ENCODE measurements at regions not wholly inside any gene's neighbourhood (a gene's known extent, or its start where the extent isn't known, plus 50 kb on each side); places are given as distances from the start of the nearest gene placed in this dataset.

DNA sequence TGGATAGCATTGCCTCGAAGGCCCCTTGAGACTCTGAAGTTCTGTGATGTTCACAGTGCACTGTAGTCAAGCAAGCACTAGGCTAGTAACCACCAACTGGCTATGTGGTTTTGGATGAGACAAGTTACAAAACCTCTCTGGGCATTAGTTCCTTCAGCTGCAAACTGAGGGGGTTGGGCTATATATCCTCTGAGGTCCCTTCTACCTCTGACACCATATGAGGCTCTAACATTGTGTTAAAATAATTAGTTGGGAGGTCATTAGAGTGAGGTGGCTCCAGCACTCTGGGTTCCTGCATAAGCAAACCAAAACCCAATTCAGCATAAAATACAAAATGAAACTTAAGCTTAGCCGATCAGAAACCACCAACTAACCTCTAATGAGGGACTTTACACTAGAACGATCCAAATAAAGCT lies 209.5 kb upstream of the LRRN1 start:
- no peaks in the 10 kb centered on the region for H3K36me3 ChIP-seq (ENCODE audit: control insufficient read depth, insufficient read depth, low read length)
- no peaks in the 10 kb centered on the region for H3K9me3 ChIP-seq (replicated peaks; ENCODE audit: control insufficient read depth, insufficient read depth, low read depth, low read length)
- intact Hi-C loops (cut with micrococcal nuclease) = no loop called here
- WGBS (ENCODE audit: insufficient coverage, low coverage, missing lambda C conversion rate) = 0% methylated on average over 3 of the region's 3 CpGs
- H3K4me2 ChIP-seq (ENCODE audit: insufficient read depth, low read length) = no peak overlapping the region
- ChIA-PET POLR2A (no interaction called here), CTCF (ENCODE audit: low intra/inter-chr PET ratio) (no interaction called here)
- FAIRE-seq = no peak
- no peak overlapping the region for H3K9ac ChIP-seq (ENCODE audit: insufficient read depth in 1 of 2, low read depth in 2 of 2, low read length in 2 of 2)
- H3K27ac ChIP-seq (ENCODE audit: extremely low read depth, low read depth, low read length) = no peak overlapping the region
- no peaks in the 10 kb centered on the region for H3K4me1 ChIP-seq (replicated peaks in 1 of 2; ENCODE audit: control insufficient read depth in 2 of 2, insufficient read depth in 2 of 2, low read length in 2 of 2)
- no peaks in the 10 kb centered on the region for H4K20me1 ChIP-seq (replicated peaks; ENCODE audit: control insufficient read depth, insufficient read depth, low read length)
- H3K79me2 ChIP-seq (ENCODE audit: control insufficient read depth, insufficient read depth, low read length) = no peaks in the 10 kb centered on the region
- ATAC-seq = no peak
- H3K9me1 ChIP-seq (ENCODE audit: control insufficient read depth, insufficient read depth, low read length) = no peaks in the 10 kb centered on the region
- no TSS peak for BruUV-seq (replicated peaks)
- in situ Hi-C loops (cut with MboI) = no loop called here
- DNase-seq (ENCODE audit: extremely low read depth in 1 of 4, low spot score in 3 of 4) = no peak
- TF ChIP-seq FOXK1 (CRISPR knock-in tag; IDR thresholded peaks at IDR 0.05; ENCODE audit: borderline replicate concordance) (no peak), ZNF444 (CRISPR knock-in tag; IDR thresholded peaks at IDR 0.05) (no peak), ARID2 (IDR thresholded peaks at IDR 0.05) (no peak), EWSR1 (IDR thresholded peaks at IDR 0.05; ENCODE audit: borderline replicate concordance, low read depth, partially characterized antibody) (no peak), HNRNPH1 (optimal IDR thresholded peaks at IDR 0.05; ENCODE audit: low read depth, low read length) (no peak), GTF2E2 (tag; IDR thresholded peaks at IDR 0.05) (no peak), DNMT1 (IDR thresholded peaks at IDR 0.05) (no peak), CHD1 (IDR thresholded peaks at IDR 0.05; ENCODE audit: low read length) (no peak), SNRNP70 (optimal IDR thresholded peaks at IDR 0.05; ENCODE audit: low read depth, low read length) (no peak)
- TF ChIP-seq, protein P1, sequence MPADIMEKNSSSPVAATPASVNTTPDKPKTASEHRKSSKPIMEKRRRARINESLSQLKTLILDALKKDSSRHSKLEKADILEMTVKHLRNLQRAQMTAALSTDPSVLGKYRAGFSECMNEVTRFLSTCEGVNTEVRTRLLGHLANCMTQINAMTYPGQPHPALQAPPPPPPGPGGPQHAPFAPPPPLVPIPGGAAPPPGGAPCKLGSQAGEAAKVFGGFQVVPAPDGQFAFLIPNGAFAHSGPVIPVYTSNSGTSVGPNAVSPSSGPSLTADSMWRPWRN (IDR thresholded peaks at IDR 0.05; ENCODE audit: low read depth) = no peak
- TF ChIP-seq, protein P2, sequence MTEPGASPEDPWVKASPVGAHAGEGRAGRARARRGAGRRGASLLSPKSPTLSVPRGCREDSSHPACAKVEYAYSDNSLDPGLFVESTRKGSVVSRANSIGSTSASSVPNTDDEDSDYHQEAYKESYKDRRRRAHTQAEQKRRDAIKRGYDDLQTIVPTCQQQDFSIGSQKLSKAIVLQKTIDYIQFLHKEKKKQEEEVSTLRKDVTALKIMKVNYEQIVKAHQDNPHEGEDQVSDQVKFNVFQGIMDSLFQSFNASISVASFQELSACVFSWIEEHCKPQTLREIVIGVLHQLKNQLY (CRISPR knock-in tag; conservative IDR thresholded peaks at IDR 0.05) = no peak
- TF ChIP-seq, protein P3, sequence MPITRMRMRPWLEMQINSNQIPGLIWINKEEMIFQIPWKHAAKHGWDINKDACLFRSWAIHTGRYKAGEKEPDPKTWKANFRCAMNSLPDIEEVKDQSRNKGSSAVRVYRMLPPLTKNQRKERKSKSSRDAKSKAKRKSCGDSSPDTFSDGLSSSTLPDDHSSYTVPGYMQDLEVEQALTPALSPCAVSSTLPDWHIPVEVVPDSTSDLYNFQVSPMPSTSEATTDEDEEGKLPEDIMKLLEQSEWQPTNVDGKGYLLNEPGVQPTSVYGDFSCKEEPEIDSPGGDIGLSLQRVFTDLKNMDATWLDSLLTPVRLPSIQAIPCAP (CRISPR knock-in tag; IDR thresholded peaks at IDR 0.05; ENCODE audit: borderline replicate concordance) = no peak
- H3K4me3 ChIP-seq = no peak overlapping the region
- H3K27me3 ChIP-seq (ENCODE audit: control insufficient read depth in 2 of 2, insufficient read depth in 2 of 2, low read length in 2 of 2) = no peaks in the 10 kb centered on the region
- no peak overlapping the region for H2AFZ ChIP-seq (ENCODE audit: low read depth, low read length)

Data from K562 (cell line).